SK-N-SH treated with all-trans-retinoic acid at 6 μM for 48 hours (cell line): ENCODE measurements at regions not wholly inside any gene's neighbourhood (a gene's known extent, or its start where the extent isn't known, plus 50 kb on each side); places are given as distances from the start of the nearest gene placed in this dataset.

Source experiments
- ATAC-seq: fragments of 200-7000 bp; cut with Tn5 transposase; 3 replicates; pipeline ENCODE4 v1.9.1; 2020; ENCODE audit warnings: mild to moderate bottlenecking, moderate library complexity
- ARNTL ChIP-seq: fragments of 450-650 bp; formaldehyde crosslinking; IDR thresholded peaks from 2 replicates; pipeline ENCODE4 v1.5.0; 2020; ENCODE audit warnings: low read depth, mild to moderate bottlenecking, moderate library complexity, borderline replicate concordance
- BACH2 ChIP-seq: fragments of 250-450 bp; sonication (Bioruptor Pico); IDR thresholded peaks from 2 replicates; pipeline ENCODE4 v1.9.0; 2021; ENCODE audit warnings: mild to moderate bottlenecking, borderline replicate concordance
- CSDC2 ChIP-seq: fragments of 250-450 bp; sonication (Bioruptor Pico); IDR thresholded peaks from 2 replicates; pipeline ENCODE4 v1.5.0; 2020; ENCODE audit warnings: mild to moderate bottlenecking, moderate library complexity
- ESRRG ChIP-seq: fragments of 250-450 bp; sonication (Bioruptor Pico); IDR thresholded peaks from 2 replicates; pipeline ENCODE4 v1.6.1; 2021; ENCODE audit warnings: mild to moderate bottlenecking
- GLIS3 ChIP-seq: fragments of 250-450 bp; sonication (Bioruptor Pico); IDR thresholded peaks from 2 replicates; pipeline ENCODE4 v1.5.0; 2020; ENCODE audit warnings: mild to moderate bottlenecking, moderate library complexity
- ISL1 ChIP-seq: fragments of 250-450 bp; sonication (Bioruptor Pico); IDR thresholded peaks from 2 replicates; pipeline ENCODE4 v2.1.2; 2022; ENCODE audit warnings: mild to moderate bottlenecking, moderate library complexity
- OSR1 ChIP-seq: fragments of 250-450 bp; sonication (Bioruptor Pico); IDR thresholded peaks from 2 replicates; pipeline ENCODE4 v1.8.0; 2022; ENCODE audit warnings: moderate library complexity, mild to moderate bottlenecking, inconsistent platforms
- POU6F1 ChIP-seq: fragments of 250-450 bp; sonication (Bioruptor Pico); IDR thresholded peaks from 2 replicates; pipeline ENCODE4 v1.8.0; 2021; ENCODE audit warnings: low read depth, mild to moderate bottlenecking, moderate library complexity, borderline replicate concordance
- PPARA ChIP-seq: fragments of 250-450 bp; sonication (Bioruptor Pico); IDR thresholded peaks from 2 replicates; pipeline ENCODE4 v1.5.0; 2020; ENCODE audit warnings: mild to moderate bottlenecking, borderline replicate concordance
- SNAI2 ChIP-seq: fragments of 250-450 bp; sonication (Bioruptor Pico); IDR thresholded peaks from 2 replicates; pipeline ENCODE4 v1.5.0; 2020; ENCODE audit warnings: mild to moderate bottlenecking, moderate library complexity
- TCF4 ChIP-seq: fragments of 250-450 bp; sonication (Bioruptor Pico); IDR thresholded peaks from 2 replicates; pipeline ENCODE4 v1.8.0; 2021; ENCODE audit warnings: mild to moderate bottlenecking, moderate library complexity, borderline replicate concordance
- TOX ChIP-seq: fragments of 250-450 bp; sonication (Bioruptor Pico); IDR thresholded peaks from 2 replicates; pipeline ENCODE4 v1.8.0; 2021; ENCODE audit warnings: mild to moderate bottlenecking, moderate library complexity, borderline replicate concordance
- TSHZ2 ChIP-seq: fragments of 250-450 bp; sonication (Bioruptor Pico); IDR thresholded peaks from 2 replicates; pipeline ENCODE4 v1.5.0; 2020; ENCODE audit warnings: mild to moderate bottlenecking, moderate library complexity
- ZC3H10 ChIP-seq: fragments of 250-450 bp; sonication (Bioruptor Pico); IDR thresholded peaks from 2 replicates; pipeline ENCODE4 v1.5.1; 2021; ENCODE audit warnings: mild to moderate bottlenecking, moderate library complexity
- ZFP3 ChIP-seq: fragments of 250-450 bp; sonication (Bioruptor Pico); IDR thresholded peaks from 2 replicates; pipeline ENCODE4 v1.5.0; 2020; ENCODE audit warnings: mild to moderate bottlenecking, moderate library complexity
- ZFP30 ChIP-seq: fragments of 450-650 bp; formaldehyde crosslinking; IDR thresholded peaks from 2 replicates; pipeline ENCODE4 v1.5.0; 2022; ENCODE audit warnings: mild to moderate bottlenecking, moderate library complexity
- ZNF565 ChIP-seq: fragments of 450-650 bp; formaldehyde crosslinking; conservative IDR thresholded peaks from 2 replicates; pipeline ENCODE4 v1.5.0; 2020; ENCODE audit warnings: low read depth, mild to moderate bottlenecking, moderate library complexity
- ZNF70 ChIP-seq: fragments of 450-650 bp; formaldehyde crosslinking; IDR thresholded peaks from 2 replicates; pipeline ENCODE4 v1.5.0; 2020; ENCODE audit warnings: mild to moderate bottlenecking, moderate library complexity
- TF ChIP-seq, protein P1 (sequence below): fragments of 250-450 bp; sonication (Bioruptor Pico); IDR thresholded peaks from 2 replicates; pipeline ENCODE4 v1.8.0; 2020; ENCODE audit warnings: mild to moderate bottlenecking, moderate library complexity, borderline replicate concordance
- TF ChIP-seq, protein P2 (sequence below): fragments of 250-450 bp; sonication (Bioruptor Pico); IDR thresholded peaks from 2 replicates; pipeline ENCODE4 v1.5.1; 2020; ENCODE audit warnings: low read depth, mild to moderate bottlenecking, moderate library complexity
- TF ChIP-seq, protein P3 (sequence below): fragments of 250-450 bp; sonication (Bioruptor Pico); IDR thresholded peaks from 2 replicates; pipeline ENCODE4 v1.5.1; 2021; ENCODE audit warnings: mild to moderate bottlenecking, moderate library complexity

- no peak for ATAC-seq
- TF ChIP-seq ARNTL (CRISPR knock-in tag) (no peak), TOX (CRISPR knock-in tag) (no peak), ISL1 (CRISPR knock-in tag) (no peak), POU6F1 (no peak), ZC3H10 (CRISPR knock-in tag) (no peak), ZFP30 (CRISPR knock-in tag) (no peak)
- TF ChIP-seq, protein P1, sequence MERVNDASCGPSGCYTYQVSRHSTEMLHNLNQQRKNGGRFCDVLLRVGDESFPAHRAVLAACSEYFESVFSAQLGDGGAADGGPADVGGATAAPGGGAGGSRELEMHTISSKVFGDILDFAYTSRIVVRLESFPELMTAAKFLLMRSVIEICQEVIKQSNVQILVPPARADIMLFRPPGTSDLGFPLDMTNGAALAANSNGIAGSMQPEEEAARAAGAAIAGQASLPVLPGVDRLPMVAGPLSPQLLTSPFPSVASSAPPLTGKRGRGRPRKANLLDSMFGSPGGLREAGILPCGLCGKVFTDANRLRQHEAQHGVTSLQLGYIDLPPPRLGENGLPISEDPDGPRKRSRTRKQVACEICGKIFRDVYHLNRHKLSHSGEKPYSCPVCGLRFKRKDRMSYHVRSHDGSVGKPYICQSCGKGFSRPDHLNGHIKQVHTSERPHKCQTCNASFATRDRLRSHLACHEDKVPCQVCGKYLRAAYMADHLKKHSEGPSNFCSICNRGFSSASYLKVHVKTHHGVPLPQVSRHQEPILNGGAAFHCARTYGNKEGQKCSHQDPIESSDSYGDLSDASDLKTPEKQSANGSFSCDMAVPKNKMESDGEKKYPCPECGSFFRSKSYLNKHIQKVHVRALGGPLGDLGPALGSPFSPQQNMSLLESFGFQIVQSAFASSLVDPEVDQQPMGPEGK (CRISPR knock-in tag): no peak
Observed at GRCh38 chr1:14539953-14540563, 58.4 kb upstream of the KAZN start.

DNA sequence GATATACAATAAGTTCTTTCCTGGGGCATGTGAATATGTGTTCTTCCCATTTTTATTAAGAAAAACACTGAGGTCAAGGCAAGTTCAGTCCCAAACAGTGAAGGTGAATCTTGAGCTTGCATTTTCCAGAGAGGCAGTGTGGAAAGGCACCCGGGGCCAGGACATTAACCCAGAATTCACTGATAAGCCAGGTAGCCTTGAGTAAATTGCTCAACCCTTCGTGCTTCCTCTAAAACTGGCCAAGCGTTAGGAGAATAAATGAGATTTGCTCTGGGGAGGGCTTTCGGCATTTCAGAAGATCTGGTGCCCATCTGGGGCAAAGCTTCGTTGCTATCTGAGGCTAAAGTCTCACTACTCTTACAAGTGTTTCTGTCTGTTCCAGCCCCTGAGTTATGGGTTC, 57.1 kb upstream of the KAZN start:
- no peak for ATAC-seq
- no peak for TF ChIP-seq ZNF565 (CRISPR knock-in tag)
- no peak for TF ChIP-seq CSDC2 (CRISPR knock-in tag)
- TF ChIP-seq OSR1 (CRISPR knock-in tag): no peak
- TF ChIP-seq ZNF70 (CRISPR knock-in tag): no peak
- TF ChIP-seq, protein P2, sequence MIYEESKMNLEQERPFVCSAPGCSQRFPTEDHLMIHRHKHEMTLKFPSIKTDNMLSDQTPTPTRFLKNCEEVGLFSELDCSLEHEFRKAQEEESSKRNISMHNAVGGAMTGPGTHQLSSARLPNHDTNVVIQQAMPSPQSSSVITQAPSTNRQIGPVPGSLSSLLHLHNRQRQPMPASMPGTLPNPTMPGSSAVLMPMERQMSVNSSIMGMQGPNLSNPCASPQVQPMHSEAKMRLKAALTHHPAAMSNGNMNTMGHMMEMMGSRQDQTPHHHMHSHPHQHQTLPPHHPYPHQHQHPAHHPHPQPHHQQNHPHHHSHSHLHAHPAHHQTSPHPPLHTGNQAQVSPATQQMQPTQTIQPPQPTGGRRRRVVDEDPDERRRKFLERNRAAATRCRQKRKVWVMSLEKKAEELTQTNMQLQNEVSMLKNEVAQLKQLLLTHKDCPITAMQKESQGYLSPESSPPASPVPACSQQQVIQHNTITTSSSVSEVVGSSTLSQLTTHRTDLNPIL (CRISPR knock-in tag): no peak

DNA sequence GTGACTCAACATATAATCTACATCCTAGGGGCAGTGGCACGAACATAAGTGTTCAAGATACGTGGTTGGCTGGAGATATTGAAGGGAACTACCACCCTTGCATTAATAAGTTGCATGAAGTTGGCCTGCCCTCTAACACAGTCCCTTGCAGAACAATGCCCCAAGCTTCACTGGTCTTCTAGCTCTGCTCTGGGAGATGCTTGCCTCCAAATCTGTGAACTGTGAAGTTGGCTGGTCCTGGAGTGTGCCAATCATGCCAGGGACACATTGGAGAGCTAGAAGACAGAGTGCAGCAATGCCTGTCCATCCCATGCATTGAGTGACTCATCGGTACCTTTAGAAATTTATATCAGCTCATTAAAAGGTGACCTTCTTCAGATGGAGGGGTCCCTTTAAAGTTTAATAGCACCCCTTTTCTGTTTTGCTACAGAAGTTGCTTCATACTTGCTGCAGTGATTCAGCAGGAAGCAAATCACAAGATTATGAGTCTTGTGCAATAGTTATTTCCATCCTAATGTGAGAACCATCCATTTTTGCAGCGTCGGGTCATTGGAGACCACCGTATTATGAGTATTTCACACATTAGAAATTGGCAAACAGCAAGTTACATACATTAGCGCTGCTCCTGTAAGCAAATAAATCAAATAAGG, 55.2 kb upstream of the KAZN start:
- TF ChIP-seq BACH2 (CRISPR knock-in tag): no peak
- no peak for TF ChIP-seq ISL1 (CRISPR knock-in tag)
- TF ChIP-seq ZNF565 (CRISPR knock-in tag): no peak
- TF ChIP-seq ESRRG (CRISPR knock-in tag): no peak
- TF ChIP-seq ZC3H10 (CRISPR knock-in tag): no peak
- TF ChIP-seq ZFP30 (CRISPR knock-in tag): no peak
- TF ChIP-seq CSDC2 (CRISPR knock-in tag): no peak
- TF ChIP-seq TCF4: no peak
- TF ChIP-seq TOX (CRISPR knock-in tag): no peak
- no peak for TF ChIP-seq SNAI2 (CRISPR knock-in tag)
- TF ChIP-seq, protein P2 (CRISPR knock-in tag): no peak
- no peak for TF ChIP-seq ZFP3 (CRISPR knock-in tag)
- no peak for TF ChIP-seq PPARA (CRISPR knock-in tag)
- TF ChIP-seq ZNF70 (CRISPR knock-in tag): no peak
- TF ChIP-seq GLIS3 (CRISPR knock-in tag): no peak
- no peak for TF ChIP-seq OSR1 (CRISPR knock-in tag)
- no peak for TF ChIP-seq TSHZ2
- TF ChIP-seq POU6F1: no peak
- TF ChIP-seq, protein P3, sequence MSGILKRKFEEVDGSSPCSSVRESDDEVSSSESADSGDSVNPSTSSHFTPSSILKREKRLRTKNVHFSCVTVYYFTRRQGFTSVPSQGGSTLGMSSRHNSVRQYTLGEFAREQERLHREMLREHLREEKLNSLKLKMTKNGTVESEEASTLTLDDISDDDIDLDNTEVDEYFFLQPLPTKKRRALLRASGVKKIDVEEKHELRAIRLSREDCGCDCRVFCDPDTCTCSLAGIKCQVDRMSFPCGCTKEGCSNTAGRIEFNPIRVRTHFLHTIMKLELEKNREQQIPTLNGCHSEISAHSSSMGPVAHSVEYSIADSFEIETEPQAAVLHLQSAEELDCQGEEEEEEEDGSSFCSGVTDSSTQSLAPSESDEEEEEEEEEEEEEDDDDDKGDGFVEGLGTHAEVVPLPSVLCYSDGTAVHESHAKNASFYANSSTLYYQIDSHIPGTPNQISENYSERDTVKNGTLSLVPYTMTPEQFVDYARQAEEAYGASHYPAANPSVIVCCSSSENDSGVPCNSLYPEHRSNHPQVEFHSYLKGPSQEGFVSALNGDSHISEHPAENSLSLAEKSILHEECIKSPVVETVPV (CRISPR knock-in tag): no peak
- TF ChIP-seq, protein P1 (CRISPR knock-in tag): no peak
- ATAC-seq: no peak
